ENCODE measurements at regions not wholly inside any gene's neighbourhood (a gene's known extent, or its start where the extent isn't known, plus 50 kb on each side); places are given as distances from the start of the nearest gene placed in this dataset.

DNA sequence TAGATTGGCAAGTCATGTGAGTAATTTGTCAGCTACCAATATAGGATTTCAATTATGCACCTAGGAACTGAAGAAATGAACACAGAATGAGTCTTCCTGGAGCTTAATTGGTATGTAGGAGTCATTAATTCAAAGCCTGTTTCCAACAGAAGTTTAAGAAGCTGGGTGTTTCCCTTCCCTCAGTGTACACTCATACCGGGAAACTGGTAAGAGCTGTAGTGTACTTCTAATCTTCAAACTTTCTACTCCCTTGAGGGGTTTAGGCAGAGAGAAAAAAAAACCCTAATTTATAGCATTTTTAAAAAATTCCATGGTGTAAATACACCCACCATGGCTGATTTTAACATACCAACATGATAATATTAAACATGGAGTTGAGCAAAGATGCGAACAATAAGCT, 665.7 kb upstream of the SLITRK5 start:
- DNase-seq (no peak), ATAC-seq (ENCODE audit: insufficient read depth, low FRiP score) (no peak)
- Histone ChIP-seq H3K27me3 (ENCODE audit: control insufficient read depth in 3 of 3, insufficient read depth in 3 of 3, low read length in 2 of 3) (no peaks in the 10 kb centered on the region), H3K4me1 (ENCODE audit: control insufficient read depth in 5 of 5, insufficient read depth in 5 of 5, low read length in 5 of 5) (no peaks in the 10 kb centered on the region), H3K9ac (ENCODE audit: insufficient read depth in 1 of 2, low read length in 2 of 2) (no peak overlapping the region), H3K27ac (ENCODE audit: low read depth in 1 of 2, low read length in 1 of 2) (no peak overlapping the region), H3K4me3 (no peak overlapping the region), H3K9me3 (ENCODE audit: control insufficient read depth in 4 of 4, insufficient read depth in 3 of 4, low read length in 3 of 4) (peaks cover 0 to 2% (median under 1%) of the 10 kb centered on the region in 4 donors), H3K36me3 (ENCODE audit: control insufficient read depth in 4 of 4, insufficient read depth in 4 of 4, low read length in 4 of 4) (no peaks in the 10 kb centered on the region)
- WGBS, 2 donors: 91 to 95% methylated on average over 2 of the region's 2 CpGs
- TF ChIP-seq, protein P1, sequence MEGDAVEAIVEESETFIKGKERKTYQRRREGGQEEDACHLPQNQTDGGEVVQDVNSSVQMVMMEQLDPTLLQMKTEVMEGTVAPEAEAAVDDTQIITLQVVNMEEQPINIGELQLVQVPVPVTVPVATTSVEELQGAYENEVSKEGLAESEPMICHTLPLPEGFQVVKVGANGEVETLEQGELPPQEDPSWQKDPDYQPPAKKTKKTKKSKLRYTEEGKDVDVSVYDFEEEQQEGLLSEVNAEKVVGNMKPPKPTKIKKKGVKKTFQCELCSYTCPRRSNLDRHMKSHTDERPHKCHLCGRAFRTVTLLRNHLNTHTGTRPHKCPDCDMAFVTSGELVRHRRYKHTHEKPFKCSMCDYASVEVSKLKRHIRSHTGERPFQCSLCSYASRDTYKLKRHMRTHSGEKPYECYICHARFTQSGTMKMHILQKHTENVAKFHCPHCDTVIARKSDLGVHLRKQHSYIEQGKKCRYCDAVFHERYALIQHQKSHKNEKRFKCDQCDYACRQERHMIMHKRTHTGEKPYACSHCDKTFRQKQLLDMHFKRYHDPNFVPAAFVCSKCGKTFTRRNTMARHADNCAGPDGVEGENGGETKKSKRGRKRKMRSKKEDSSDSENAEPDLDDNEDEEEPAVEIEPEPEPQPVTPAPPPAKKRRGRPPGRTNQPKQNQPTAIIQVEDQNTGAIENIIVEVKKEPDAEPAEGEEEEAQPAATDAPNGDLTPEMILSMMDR (IDR thresholded peaks at IDR 0.05; ENCODE audit: control extremely low read depth, extremely low read depth): no peak

DNA sequence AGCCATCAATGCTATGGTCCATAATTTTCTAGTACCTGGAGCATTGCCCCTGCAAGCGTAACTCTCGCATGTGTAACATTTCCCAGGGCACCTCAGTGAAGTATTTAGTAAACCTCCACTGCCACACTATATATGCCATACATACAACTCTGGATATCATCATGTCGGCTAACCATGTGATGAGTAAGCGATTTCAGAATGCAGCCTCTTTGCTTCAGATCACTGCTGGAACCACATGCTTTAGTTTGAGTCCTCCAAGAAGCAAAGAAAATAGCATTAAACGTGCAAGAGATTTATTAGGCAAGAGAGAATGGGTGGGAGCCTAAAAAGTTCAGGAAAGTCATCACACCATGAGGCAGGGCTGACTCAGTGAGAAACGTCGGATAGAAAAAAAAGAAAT, 635.6 kb upstream of the SLITRK5 start:
- H3K27ac ChIP-seq (ENCODE audit: low read depth in 1 of 2, low read length in 1 of 2): no peak overlapping the region
- no peak overlapping the region for H3K4me3 ChIP-seq
- TF ChIP-seq, protein P1 (IDR thresholded peaks at IDR 0.05; ENCODE audit: control extremely low read depth, extremely low read depth): no peak
- no peaks in the 10 kb centered on the region for H3K36me3 ChIP-seq (ENCODE audit: control insufficient read depth in 4 of 4, insufficient read depth in 4 of 4, low read length in 4 of 4)
- no peaks in the 10 kb centered on the region for H3K9me3 ChIP-seq (ENCODE audit: control insufficient read depth in 4 of 4, insufficient read depth in 3 of 4, low read length in 3 of 4)
- no peaks in the 10 kb centered on the region for H3K27me3 ChIP-seq (ENCODE audit: control insufficient read depth in 3 of 3, insufficient read depth in 3 of 3, low read length in 2 of 3)
- DNase-seq (no peak), ATAC-seq (ENCODE audit: insufficient read depth, low FRiP score) (no peak)
- H3K4me1 ChIP-seq (ENCODE audit: control insufficient read depth in 5 of 5, insufficient read depth in 5 of 5, low read length in 5 of 5): no peaks in the 10 kb centered on the region
- H3K9ac ChIP-seq (ENCODE audit: insufficient read depth in 1 of 2, low read length in 2 of 2): no peak overlapping the region
- WGBS, 2 donors: 85 to 92% methylated on average over 7 of the region's 7 CpGs

DNA sequence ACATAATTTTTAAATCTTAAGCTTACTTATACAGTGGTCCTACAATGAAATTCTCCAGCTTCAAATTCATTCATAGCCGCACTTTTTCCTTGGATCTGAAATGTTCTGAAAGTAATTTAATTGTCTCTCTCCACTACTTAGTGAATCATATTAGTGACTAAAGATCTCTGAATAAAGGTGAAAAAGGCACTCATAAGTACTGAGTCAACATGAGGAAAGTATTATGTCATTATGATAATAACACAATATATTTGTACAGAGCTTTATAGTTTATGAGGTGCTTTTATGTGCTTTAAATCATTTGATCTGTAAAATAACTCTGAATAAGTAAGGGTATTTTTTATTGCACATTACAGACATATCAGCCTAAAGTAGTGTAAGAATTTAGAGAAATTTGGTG, 628.2 kb upstream of the SLITRK5 start:
- TF ChIP-seq, protein P1 (IDR thresholded peaks at IDR 0.05; ENCODE audit: control extremely low read depth, extremely low read depth): no peak
- no peak overlapping the region for H3K4me3 ChIP-seq
- no peak overlapping the region for H3K27ac ChIP-seq (ENCODE audit: low read depth in 1 of 2, low read length in 1 of 2)
- no peak overlapping the region for H3K9ac ChIP-seq (ENCODE audit: insufficient read depth in 1 of 2, low read length in 2 of 2)
- no peaks in the 10 kb centered on the region for H3K4me1 ChIP-seq (ENCODE audit: control insufficient read depth in 5 of 5, insufficient read depth in 5 of 5, low read length in 5 of 5)
- ATAC-seq (ENCODE audit: insufficient read depth, low FRiP score) (no peak), DNase-seq (no peak)
- H3K9me3 ChIP-seq (ENCODE audit: control insufficient read depth in 4 of 4, insufficient read depth in 3 of 4, low read length in 3 of 4): no peaks in the 10 kb centered on the region
- WGBS, 2 donors: 93 to 95% methylated on average over 1 of the region's 1 CpG
- no peaks in the 10 kb centered on the region for H3K36me3 ChIP-seq (ENCODE audit: control insufficient read depth in 4 of 4, insufficient read depth in 4 of 4, low read length in 4 of 4)
- H3K27me3 ChIP-seq (ENCODE audit: control insufficient read depth in 3 of 3, insufficient read depth in 3 of 3, low read length in 2 of 3): no peaks in the 10 kb centered on the region

DNA sequence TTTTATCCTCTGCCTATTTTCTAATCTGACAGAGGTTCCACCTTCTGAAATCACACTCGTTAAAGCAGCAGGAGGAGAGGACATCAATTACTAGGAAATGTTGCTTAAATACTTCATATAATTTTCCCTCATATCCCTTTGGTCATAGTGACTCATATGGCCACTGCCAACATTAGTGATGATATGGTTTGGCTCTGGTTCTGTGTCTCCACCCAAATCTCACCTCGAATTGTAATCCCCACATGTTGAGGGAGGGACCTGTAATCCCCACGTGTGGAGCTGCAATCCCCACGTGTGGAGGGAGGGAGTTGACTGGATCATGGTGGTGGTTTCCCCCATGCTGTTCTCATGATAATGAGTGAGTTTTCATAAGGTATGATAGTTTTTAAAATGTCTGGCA, 618.4 kb upstream of the SLITRK5 start:
- no peaks in the 10 kb centered on the region for H3K27me3 ChIP-seq (ENCODE audit: control insufficient read depth in 3 of 3, insufficient read depth in 3 of 3, low read length in 2 of 3)
- DNase-seq: no peak
- TF ChIP-seq, protein P1 (IDR thresholded peaks at IDR 0.05; ENCODE audit: control extremely low read depth, extremely low read depth): no peak

More for the DNA sequence above, 618.4 kb upstream of the SLITRK5 start:
- Histone ChIP-seq H3K4me3 (no peak overlapping the region), H3K36me3 (ENCODE audit: control insufficient read depth in 4 of 4, insufficient read depth in 4 of 4, low read length in 4 of 4) (no peaks in the 10 kb centered on the region), H3K4me1 (ENCODE audit: control insufficient read depth in 5 of 5, insufficient read depth in 5 of 5, low read length in 5 of 5) (no peaks in the 10 kb centered on the region), H3K9me3 (ENCODE audit: control insufficient read depth in 4 of 4, insufficient read depth in 3 of 4, low read length in 3 of 4) (peaks cover 0 to 2% (median 0%) of the 10 kb centered on the region in 4 donors), H3K9ac (ENCODE audit: insufficient read depth in 1 of 2, low read length in 2 of 2) (no peak overlapping the region), H3K27ac (ENCODE audit: low read depth in 1 of 2, low read length in 1 of 2) (no peak overlapping the region)
- WGBS, 2 donors: 63 to 70% methylated on average over 4 of the region's 4 CpGs
- ATAC-seq (ENCODE audit: insufficient read depth, low FRiP score): no peak
